HG03442 (cell line): ENCODE measurements at regions not wholly inside any gene's neighbourhood (a gene's known extent, or its start where the extent isn't known, plus 50 kb on each side); places are given as distances from the start of the nearest gene placed in this dataset.

Experiments used
- ATAC-seq: cut with Tn5 transposase; IDR thresholded peaks from one replicate; pipeline ENCODE4 v1.9.1; 2021; ENCODE audit warnings: mild to moderate bottlenecking, moderate library complexity; ENCODE audit not compliant: unreplicated experiment

- no peak for ATAC-seq
Measured at GRCh38 chr4:32189130-32189529, 1469.0 kb downstream of the PCDH7 start.

DNA sequence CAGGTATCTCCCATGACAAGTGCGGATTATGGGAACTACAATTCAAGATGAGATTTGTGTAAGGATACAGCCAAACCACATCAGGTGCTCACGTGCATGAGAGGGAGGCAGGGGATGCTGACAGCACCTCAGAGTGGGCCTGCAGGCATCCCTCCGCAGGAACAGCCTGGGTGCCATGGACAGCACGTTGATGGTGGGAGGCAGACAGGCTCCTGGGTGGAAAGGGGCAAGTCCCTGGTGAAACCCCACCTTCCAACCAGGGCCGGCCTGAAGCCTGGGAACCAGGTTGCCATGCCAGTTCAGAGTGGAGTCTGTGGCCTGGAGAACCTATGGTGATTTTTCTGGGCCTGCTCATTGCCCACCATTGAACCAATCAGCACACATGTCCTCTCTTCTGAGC lies 1469.6 kb downstream of the PCDH7 start:
- ATAC-seq = no peak

- no peak for ATAC-seq
Measured at GRCh38 chr4:32191961-32192360, 1471.8 kb downstream of the PCDH7 start.

DNA sequence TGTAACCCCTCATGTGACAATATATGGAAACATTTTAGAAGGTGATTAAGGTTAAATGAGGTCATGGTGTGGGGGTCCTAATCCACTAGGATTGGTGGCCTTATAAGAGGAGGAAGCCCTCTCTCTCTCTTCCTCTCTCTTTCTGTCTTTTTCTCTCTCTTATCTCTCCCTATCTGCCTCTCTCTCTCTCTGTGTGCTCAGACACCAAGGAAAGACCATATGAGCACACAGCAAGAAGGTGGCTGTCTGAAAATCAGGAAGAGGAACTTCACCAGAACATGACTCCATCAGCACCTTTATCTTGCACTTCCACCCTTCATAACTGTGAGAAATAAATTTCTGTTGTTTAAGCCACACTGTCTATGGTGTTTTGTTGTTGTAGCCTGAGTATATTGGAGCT lies 1472.2 kb downstream of the PCDH7 start:
- ATAC-seq = no peak

GRCh38 chr4:32192991-32193390 lies 1472.8 kb downstream of the PCDH7 start:
- ATAC-seq = no peak

- no peak for ATAC-seq
Measured at GRCh38 chr4:32196950-32197688, 1477.0 kb downstream of the PCDH7 start.

DNA sequence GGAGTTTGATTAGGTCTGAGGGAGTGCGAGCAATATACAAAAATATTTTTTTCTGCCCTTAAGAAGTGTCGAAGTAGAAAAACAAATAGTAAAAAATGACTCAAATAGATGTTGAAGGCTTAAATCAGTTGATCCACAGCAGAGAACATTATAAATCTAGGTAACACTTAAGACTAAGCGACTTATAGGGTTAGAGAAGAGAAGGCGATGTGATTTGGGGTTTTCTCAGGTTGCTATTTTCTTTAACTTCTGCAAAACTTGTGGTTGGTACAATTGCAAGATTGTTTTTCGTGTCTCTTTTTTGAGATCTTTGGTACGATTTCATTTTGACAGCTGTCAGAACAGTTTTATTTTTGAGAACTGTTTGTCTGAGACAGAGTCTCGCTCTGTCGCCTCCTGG lies 1479.5 kb downstream of the PCDH7 start:
- no peak for ATAC-seq

DNA sequence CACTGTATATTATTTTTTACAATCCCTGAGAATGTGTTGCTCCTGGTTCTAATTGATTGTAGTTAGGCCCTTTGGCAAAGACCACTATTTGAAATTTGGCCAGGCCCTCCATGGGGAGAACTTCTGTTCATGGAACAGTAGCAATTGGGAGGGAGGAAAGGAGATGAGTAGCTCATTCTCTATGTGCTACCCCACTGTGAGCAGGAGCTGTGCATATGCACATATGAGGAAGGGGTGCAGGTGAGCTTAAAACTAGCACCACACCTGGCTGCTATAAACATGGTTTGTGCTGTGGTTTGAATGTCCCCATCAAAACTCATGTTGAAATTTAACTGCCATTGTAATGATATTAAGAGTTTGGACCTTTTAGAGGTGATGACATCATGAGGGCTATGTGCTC lies 1483.2 kb downstream of the PCDH7 start:
- ATAC-seq = no peak

DNA sequence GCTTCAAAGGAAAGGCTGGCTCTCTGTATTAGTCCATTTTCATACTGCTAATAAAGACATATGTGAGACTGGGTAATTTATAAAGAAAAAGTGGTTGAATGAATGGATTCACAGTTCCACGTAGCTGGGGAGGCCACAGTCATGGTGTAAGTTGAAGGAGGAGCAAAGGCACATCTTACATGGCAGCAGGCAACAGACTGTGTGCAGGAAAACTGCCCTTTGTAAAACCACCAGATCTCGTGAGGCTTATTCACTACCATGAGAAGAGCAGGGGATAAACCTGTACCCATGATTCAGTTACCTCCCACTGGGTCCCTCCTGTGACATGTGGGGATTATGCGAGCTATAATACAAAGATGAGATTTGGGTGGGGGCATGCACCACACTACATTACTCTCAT lies 1486.6 kb downstream of the PCDH7 start:
- no peak for ATAC-seq

- no peak for ATAC-seq
Measured at GRCh38 chr4:32207456-32207855, 1487.3 kb downstream of the PCDH7 start.

GRCh38 chr4:32215277-32215676 lies 1495.1 kb downstream of the PCDH7 start:
- no peak for ATAC-seq

GRCh38 chr4:32216502-32216901 lies 1496.3 kb downstream of the PCDH7 start:
- ATAC-seq = no peak

GRCh38 chr4:32219306-32220075 lies 1499.3 kb downstream of the PCDH7 start:
- no peak for ATAC-seq

DNA sequence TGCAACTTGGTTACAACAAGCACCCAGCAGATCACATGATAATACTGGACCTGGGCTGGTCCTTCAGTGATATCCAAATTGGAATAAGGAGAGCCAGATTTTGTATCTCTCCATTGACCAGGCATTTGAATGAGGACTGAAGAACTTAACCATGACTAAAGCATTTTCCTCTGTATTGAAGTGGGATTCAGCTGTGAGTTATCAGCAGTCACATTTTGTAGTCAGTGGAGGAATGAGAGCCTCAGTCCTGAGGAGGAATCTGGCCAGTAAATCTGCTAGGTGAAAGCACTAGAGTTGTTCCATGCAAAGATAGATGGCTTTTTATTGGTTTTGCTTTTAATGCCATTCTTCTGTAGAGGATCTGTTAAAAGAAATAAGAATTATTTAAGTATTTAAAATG lies 1506.0 kb downstream of the PCDH7 start:
- ATAC-seq = no peak

- no peak for ATAC-seq
Measured at GRCh38 chr4:32226733-32227132, 1506.6 kb downstream of the PCDH7 start.

GRCh38 chr4:32243926-32244325 lies 1523.8 kb downstream of the PCDH7 start:
- ATAC-seq = no peak

- ATAC-seq = no peak
Measured at GRCh38 chr4:32249040-32249439, 1528.9 kb downstream of the PCDH7 start.

DNA sequence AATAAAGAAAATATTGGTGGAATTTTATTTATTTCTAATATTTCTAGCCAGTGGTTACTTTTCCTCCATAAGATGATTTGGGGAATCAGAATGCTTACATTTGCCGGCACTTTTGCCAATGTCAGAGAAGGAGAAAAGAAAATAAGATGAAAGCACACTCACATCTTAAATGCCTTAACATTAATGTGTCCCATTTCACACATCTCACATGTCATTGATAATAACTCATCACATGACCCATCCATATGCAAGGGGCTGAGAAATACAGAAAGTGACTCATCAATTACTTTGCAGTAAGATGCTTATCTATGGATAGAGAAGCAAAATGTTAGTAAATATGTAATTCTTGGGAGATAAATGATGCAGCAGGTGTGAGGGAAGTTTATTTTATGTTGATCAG lies 1531.0 kb downstream of the PCDH7 start:
- ATAC-seq = no peak

- no peak for ATAC-seq
Measured at GRCh38 chr4:32251926-32252325, 1531.8 kb downstream of the PCDH7 start.

GRCh38 chr4:32254216-32254615 lies 1534.0 kb downstream of the PCDH7 start:
- no peak for ATAC-seq

DNA sequence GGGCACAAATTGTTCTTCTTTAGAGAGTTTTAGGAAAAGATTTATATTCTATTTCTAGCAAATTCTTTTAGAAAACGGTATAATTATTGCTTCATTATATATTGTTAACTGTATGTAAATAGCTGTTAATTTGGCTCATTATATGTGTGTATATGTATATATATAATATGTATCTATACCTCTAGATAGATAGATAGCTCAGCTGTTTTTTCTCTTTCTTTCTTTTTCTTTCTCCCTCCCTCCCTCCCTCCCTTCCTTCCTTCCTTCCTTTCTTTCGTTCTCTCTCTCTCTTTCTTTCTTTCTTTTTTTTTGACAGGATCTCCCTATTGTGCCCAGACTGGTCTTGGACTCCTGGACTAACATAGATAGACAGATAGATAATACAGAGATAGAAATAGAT lies 1538.8 kb downstream of the PCDH7 start:
- no peak for ATAC-seq

- ATAC-seq = no peak
Measured at GRCh38 chr4:32261196-32261595, 1541.0 kb downstream of the PCDH7 start.
